ENCODE measurements at regions not wholly inside any gene's neighbourhood (a gene's known extent, or its start where the extent isn't known, plus 50 kb on each side); places are given as distances from the start of the nearest gene placed in this dataset.

GRCh38 chr6:167706313-167707109 is 120.2 kb upstream of the AFDN start:
- no peak for TF ChIP-seq CTCF (IDR thresholded peaks at IDR 0.05)
- no peak for TF ChIP-seq POLR2A (IDR thresholded peaks at IDR 0.05)

All from lower leg skin (tissue), 3 donors.